ENCODE measurements at regions not wholly inside any gene's neighbourhood (a gene's known extent, or its start where the extent isn't known, plus 50 kb on each side); places are given as distances from the start of the nearest gene placed in this dataset.

- Histone ChIP-seq H3K27me3 (ENCODE audit: control insufficient read depth, insufficient read depth, low read length) (no peaks in the 10 kb centered on the region), H3K4me3 (ENCODE audit: low read depth, low read length) (no peak overlapping the region), H3K9me3 (ENCODE audit: control insufficient read depth, insufficient read depth, low read length) (no peaks in the 10 kb centered on the region), H3K27ac (ENCODE audit: low read depth, low read length) (no peak overlapping the region)
- no peak for TF ChIP-seq CTCF (IDR thresholded peaks at IDR 0.05; ENCODE audit: low read depth, low read length)
- ChIA-PET CTCF (interaction anchor here (0.5 kb wide), 1 partner anchor 1650 kb away, joined by 3 read pairs; no protein-coding TSS in a partner anchor), POLR2A (no interaction called here)
- no peak for DNase-seq (ENCODE audit: low read depth, low spot score)
Observed at GRCh38 chr10:83037653-83038052, 1101.7 kb upstream of the GHITM start.

- Histone ChIP-seq H3K27ac (ENCODE audit: low read depth, low read length) (no peak overlapping the region), H3K4me3 (ENCODE audit: low read depth, low read length) (no peak overlapping the region), H3K27me3 (ENCODE audit: control insufficient read depth, insufficient read depth, low read length) (no peaks in the 10 kb centered on the region), H3K9me3 (ENCODE audit: control insufficient read depth, insufficient read depth, low read length) (no peaks in the 10 kb centered on the region)
- no peak for TF ChIP-seq CTCF (IDR thresholded peaks at IDR 0.05; ENCODE audit: low read depth, low read length)
- DNase-seq (ENCODE audit: low read depth, low spot score), result no peak
- ChIA-PET CTCF (no interaction called here), POLR2A (no interaction called here)
Observed at GRCh38 chr10:83038631-83039030, 1100.7 kb upstream of the GHITM start.

GRCh38 chr10:83045731-83046130, 1093.6 kb upstream of the GHITM start:
- Histone ChIP-seq H3K4me3 (ENCODE audit: low read depth, low read length) (no peak overlapping the region), H3K27me3 (ENCODE audit: control insufficient read depth, insufficient read depth, low read length) (no peaks in the 10 kb centered on the region), H3K9me3 (ENCODE audit: control insufficient read depth, insufficient read depth, low read length) (no peaks in the 10 kb centered on the region), H3K27ac (ENCODE audit: low read depth, low read length) (no peak overlapping the region)
- no peak for DNase-seq (ENCODE audit: low read depth, low spot score)
- ChIA-PET CTCF (no interaction called here), POLR2A (no interaction called here)
- no peak for TF ChIP-seq CTCF (IDR thresholded peaks at IDR 0.05; ENCODE audit: low read depth, low read length)

- H3K9me3 ChIP-seq (ENCODE audit: control insufficient read depth, insufficient read depth, low read length), result no peaks in the 10 kb centered on the region; the same call in 1 of the 2 replicates
- POLR2A ChIA-PET, result no interaction called here
Observed at GRCh38 chr10:83050815-83051214, 1088.5 kb upstream of the GHITM start.

GRCh38 chr10:83062871-83063270, 1076.4 kb upstream of the GHITM start:
- Histone ChIP-seq H3K9me3 (ENCODE audit: control insufficient read depth, insufficient read depth, low read length) (no peaks in the 10 kb centered on the region), H3K4me3 (ENCODE audit: low read depth, low read length) (no peak overlapping the region), H3K27me3 (ENCODE audit: control insufficient read depth, insufficient read depth, low read length) (no peaks in the 10 kb centered on the region), H3K27ac (ENCODE audit: low read depth, low read length) (no peak overlapping the region)
- ChIA-PET CTCF (no interaction called here), POLR2A (no interaction called here)
- TF ChIP-seq CTCF (IDR thresholded peaks at IDR 0.05; ENCODE audit: low read depth, low read length), result no peak
- DNase-seq (ENCODE audit: low read depth, low spot score), result no peak

More at GRCh38 chr10:83050815-83051214, 1088.5 kb upstream of the GHITM start:
- DNase-seq (ENCODE audit: low read depth, low spot score), result no peak
- Histone ChIP-seq H3K27me3 (ENCODE audit: control insufficient read depth, insufficient read depth, low read length) (no peaks in the 10 kb centered on the region), H3K4me3 (ENCODE audit: low read depth, low read length) (no peak overlapping the region), H3K27ac (ENCODE audit: low read depth, low read length) (no peak overlapping the region)
- TF ChIP-seq CTCF (IDR thresholded peaks at IDR 0.05; ENCODE audit: low read depth, low read length), result no peak
- CTCF ChIA-PET, result no interaction called here
